ENCODE measurements at regions not wholly inside any gene's neighbourhood (a gene's known extent, or its start where the extent isn't known, plus 50 kb on each side); places are given as distances from the start of the nearest gene placed in this dataset.

DNA sequence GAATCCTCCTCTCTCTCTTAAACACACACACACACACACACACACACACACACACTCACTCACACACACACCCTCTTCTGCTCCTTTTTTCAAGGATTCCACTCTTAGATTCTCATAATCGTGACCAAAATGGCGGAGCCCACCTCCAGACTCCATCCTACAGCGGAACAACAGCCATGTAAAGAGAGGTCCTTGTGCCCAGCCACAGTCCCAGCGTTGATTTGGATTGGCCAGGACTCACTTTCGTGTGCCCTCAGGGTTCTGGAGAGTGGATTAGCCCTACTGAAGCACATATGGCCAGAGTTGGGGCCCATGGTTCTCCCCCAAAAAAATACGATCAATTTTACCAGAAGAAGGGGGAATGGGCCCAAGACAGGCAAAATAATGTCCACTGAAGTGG is 90.2 kb upstream of the SMNDC1 start:
- Mint-ChIP-seq H3K4me1 (ENCODE audit: low read depth) (no peaks in the 10 kb centered on the region), H3K27me3 (no peaks in the 10 kb centered on the region), H3K36me3 (ENCODE audit: low read depth) (no peaks in the 10 kb centered on the region), H3K27ac (no peak overlapping the region), H3K9me3 (no peaks in the 10 kb centered on the region), H3K4me3 (no peak overlapping the region)
- CTCF ChIA-PET = no interaction called here
- TF ChIP-seq, protein P1, sequence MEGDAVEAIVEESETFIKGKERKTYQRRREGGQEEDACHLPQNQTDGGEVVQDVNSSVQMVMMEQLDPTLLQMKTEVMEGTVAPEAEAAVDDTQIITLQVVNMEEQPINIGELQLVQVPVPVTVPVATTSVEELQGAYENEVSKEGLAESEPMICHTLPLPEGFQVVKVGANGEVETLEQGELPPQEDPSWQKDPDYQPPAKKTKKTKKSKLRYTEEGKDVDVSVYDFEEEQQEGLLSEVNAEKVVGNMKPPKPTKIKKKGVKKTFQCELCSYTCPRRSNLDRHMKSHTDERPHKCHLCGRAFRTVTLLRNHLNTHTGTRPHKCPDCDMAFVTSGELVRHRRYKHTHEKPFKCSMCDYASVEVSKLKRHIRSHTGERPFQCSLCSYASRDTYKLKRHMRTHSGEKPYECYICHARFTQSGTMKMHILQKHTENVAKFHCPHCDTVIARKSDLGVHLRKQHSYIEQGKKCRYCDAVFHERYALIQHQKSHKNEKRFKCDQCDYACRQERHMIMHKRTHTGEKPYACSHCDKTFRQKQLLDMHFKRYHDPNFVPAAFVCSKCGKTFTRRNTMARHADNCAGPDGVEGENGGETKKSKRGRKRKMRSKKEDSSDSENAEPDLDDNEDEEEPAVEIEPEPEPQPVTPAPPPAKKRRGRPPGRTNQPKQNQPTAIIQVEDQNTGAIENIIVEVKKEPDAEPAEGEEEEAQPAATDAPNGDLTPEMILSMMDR (IDR thresholded peaks at IDR 0.05) = no peak
- Histone ChIP-seq H3K36me3 (ENCODE audit: insufficient read depth, low read length) (no peaks in the 10 kb centered on the region), H3K4me3 (ENCODE audit: low read length) (no peak overlapping the region), H3K4me1 (ENCODE audit: insufficient read depth, low read length) (peaks cover 10% of the 10 kb centered on the region), H3K27ac (ENCODE audit: low read depth in 1 of 2, low read length in 2 of 2) (no peak overlapping the region), H3K27me3 (ENCODE audit: control insufficient read depth in 1 of 2, insufficient read depth in 2 of 2, low read length in 2 of 2) (no peaks in the 10 kb centered on the region), H3K9me3 (ENCODE audit: control insufficient read depth in 1 of 2, insufficient read depth in 1 of 2, low read length in 2 of 2) (no peaks in the 10 kb centered on the region)
- intact Hi-C loops (cut with DNase I, micrococcal nuclease) = no loop called here
- ATAC-seq (ENCODE audit: poor library complexity) = no peak
- DNase-seq = no peak
- POLR2A ChIA-PET = no interaction called here

DNA sequence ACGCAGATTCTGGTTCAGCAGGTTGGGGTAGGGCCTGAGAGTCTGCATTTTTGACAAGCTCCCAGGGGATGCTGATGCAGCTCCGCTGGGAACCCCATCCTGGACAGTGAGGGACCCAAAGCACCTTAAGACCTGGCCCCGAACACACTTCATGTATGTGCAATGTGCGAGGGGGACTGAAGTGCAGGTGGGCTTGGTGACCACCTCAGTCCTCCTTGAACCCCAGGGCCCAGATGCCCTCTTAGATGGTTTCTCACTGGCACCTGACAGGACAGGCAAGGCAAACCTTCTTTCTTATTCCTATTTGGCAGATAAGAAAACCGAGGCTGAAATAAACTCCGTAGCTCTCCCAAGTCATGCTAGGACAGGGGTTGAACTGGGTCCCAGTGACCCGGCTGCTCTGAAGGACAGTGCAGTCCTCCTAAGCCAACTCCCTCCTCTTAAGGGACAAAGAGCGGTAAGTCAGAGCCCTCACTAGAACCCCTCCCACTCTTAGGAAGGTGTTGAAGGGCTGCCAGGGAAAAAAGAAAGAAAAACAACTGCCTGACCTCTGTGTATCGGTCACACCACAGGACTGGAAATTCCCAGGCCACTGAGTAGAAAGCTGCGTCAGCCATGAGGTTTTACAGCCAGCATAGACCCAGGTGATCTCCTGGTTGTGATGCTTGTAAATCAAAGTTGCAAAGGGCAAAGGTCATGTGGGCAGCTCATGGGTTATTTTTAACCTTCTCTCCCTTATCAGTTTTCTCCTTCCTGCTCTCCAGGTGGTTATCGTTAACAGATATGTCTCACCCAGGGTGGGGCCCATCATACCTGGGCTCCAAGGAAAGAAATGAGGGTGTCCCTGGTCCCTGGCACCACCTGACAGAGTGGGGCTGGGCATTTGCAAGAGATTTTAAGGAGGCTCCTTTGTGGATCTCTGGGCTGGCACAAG is 90.9 kb upstream of the SMNDC1 start:
- TF ChIP-seq, protein P1 (IDR thresholded peaks at IDR 0.05) = no peak
- Mint-ChIP-seq H3K4me1 (ENCODE audit: low read depth) (no peaks in the 10 kb centered on the region), H3K36me3 (ENCODE audit: low read depth) (no peaks in the 10 kb centered on the region), H3K9me3 (no peaks in the 10 kb centered on the region), H3K27me3 (no peaks in the 10 kb centered on the region), H3K4me3 (no peak overlapping the region), H3K27ac (no peak overlapping the region)
- Histone ChIP-seq H3K4me1 (ENCODE audit: insufficient read depth, low read length) (peaks cover 10% of the 10 kb centered on the region), H3K4me3 (ENCODE audit: low read length) (no peak overlapping the region), H3K9me3 (ENCODE audit: control insufficient read depth in 1 of 2, insufficient read depth in 1 of 2, low read length in 2 of 2) (no peaks in the 10 kb centered on the region), H3K27ac (ENCODE audit: low read depth in 1 of 2, low read length in 2 of 2) (no peak overlapping the region), H3K27me3 (ENCODE audit: control insufficient read depth in 1 of 2, insufficient read depth in 2 of 2, low read length in 2 of 2) (no peaks in the 10 kb centered on the region), H3K36me3 (ENCODE audit: insufficient read depth, low read length) (no peaks in the 10 kb centered on the region)
- ATAC-seq (ENCODE audit: poor library complexity) (peak; percentile 44), DNase-seq (peak in 3 of 14 experiments; percentile 29 to 70 (median 63))
- ChIA-PET CTCF (no interaction called here), POLR2A (no interaction called here)
- intact Hi-C loops (cut with DNase I, micrococcal nuclease) = no loop called here

DNA sequence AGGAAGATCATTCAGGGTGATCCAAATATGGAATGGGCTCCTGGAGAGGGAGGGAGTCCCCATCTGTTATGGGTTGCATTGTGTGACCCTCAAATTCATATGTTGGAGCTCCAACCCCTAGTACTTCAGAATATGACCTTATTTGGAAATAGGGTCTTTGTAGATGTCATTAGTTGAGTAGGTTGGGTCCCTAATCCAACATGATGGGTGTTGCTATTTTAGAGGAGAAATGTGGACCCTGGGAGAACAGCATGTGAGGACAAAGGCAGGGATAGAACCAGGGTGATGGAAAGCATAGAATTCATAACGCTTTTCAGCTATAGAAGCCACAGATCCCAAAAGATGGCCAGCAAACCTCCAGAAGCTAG is 91.5 kb upstream of the SMNDC1 start:
- Histone ChIP-seq H3K27me3 (ENCODE audit: control insufficient read depth in 1 of 2, insufficient read depth in 2 of 2, low read length in 2 of 2) (no peaks in the 10 kb centered on the region), H3K9me3 (ENCODE audit: control insufficient read depth in 1 of 2, insufficient read depth in 1 of 2, low read length in 2 of 2) (no peaks in the 10 kb centered on the region), H3K4me1 (ENCODE audit: insufficient read depth, low read length) (peaks cover 10% of the 10 kb centered on the region), H3K36me3 (ENCODE audit: insufficient read depth, low read length) (no peaks in the 10 kb centered on the region), H3K4me3 (ENCODE audit: low read length) (no peak overlapping the region), H3K27ac (ENCODE audit: low read depth in 1 of 2, low read length in 2 of 2) (no peak overlapping the region)
- no peak for DNase-seq
- intact Hi-C loops (cut with DNase I, micrococcal nuclease) = no loop called here
- TF ChIP-seq, protein P1 (IDR thresholded peaks at IDR 0.05) = no peak
- ATAC-seq (ENCODE audit: poor library complexity) = no peak
- Mint-ChIP-seq H3K27me3 (no peaks in the 10 kb centered on the region), H3K4me3 (no peak overlapping the region), H3K27ac (no peak overlapping the region), H3K4me1 (ENCODE audit: low read depth) (no peaks in the 10 kb centered on the region), H3K36me3 (ENCODE audit: low read depth) (no peaks in the 10 kb centered on the region), H3K9me3 (no peaks in the 10 kb centered on the region)
- POLR2A ChIA-PET = interaction anchor here (0.6 kb wide), 1 partner anchor 46 kb away, joined by 4 read pairs; no protein-coding TSS in a partner anchor
- CTCF ChIA-PET = no interaction called here
